ENCODE measurements at regions not wholly inside any gene's neighbourhood (a gene's known extent, or its start where the extent isn't known, plus 50 kb on each side); places are given as distances from the start of the nearest gene placed in this dataset.

DNA sequence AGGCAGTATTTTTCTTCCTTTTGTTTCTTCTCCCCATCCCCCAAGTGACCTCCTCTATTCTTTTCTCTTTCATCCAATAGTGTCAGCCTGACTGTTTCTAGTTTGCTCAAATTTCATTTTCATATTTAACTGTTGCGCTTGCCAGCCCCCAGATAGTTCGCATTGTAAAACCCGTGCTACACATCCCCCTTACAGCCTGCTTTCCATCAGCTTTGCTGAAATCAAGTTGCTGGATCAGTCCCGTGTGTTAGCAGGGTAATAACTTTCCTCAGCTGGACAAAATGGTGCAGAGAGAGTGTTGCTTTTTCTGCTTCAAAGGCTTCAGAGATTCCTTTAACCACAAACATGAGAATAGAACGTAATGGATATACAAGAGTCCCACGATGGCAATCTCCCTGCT lies 180.6 kb upstream of the NPVF start:
- Mint-ChIP-seq H3K4me3 (ENCODE audit: low read depth) (no peak overlapping the region), H3K27ac (no peak overlapping the region), H3K36me3 (ENCODE audit: insufficient read depth) (no peaks in the 10 kb centered on the region), H3K4me1 (ENCODE audit: low read depth) (peaks cover 4% of the 10 kb centered on the region), H3K9me3 (ENCODE audit: low read depth) (no peaks in the 10 kb centered on the region), H3K27me3 (no peaks in the 10 kb centered on the region)
- TF ChIP-seq CTCF (IDR thresholded peaks at IDR 0.05; ENCODE audit: unreplicated experiment), result no peak
- DNase-seq (ENCODE audit: low spot score, unreplicated experiment), result no peak

DNA sequence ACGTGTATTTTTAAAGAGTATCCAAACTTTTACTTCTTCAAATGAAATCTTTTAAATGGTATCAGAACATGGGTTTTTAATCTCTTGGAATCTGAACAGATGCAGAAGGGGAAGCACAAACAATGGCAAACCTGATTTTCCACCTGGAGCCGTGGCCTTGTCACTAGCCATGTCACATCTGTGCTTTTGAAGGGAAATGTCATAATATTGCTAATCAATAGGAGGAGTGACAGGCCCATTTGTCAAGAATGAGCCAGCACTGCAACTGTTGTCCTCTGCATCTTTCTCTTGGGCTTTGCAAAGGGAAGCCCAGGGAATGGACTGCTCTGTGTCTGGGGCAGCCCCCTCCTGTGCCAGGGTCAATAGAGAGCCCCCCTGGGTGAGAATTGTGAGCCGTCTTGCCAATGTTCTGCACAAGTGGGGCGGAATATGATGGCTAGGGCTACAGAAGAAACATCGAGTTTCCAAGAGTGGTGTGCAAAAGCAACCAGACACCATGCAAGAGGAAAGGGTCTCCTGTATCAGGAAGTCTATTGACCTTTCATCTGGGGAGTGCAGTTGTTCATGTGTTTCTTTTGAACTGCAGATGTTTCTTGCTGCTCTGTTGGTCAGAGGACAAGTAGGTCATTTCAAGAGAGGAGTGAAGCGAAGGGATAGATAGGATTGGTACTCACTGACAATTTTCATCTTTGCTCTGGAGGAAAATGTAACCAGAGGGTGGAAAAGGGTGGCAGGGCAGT lies 181.8 kb upstream of the NPVF start:
- TF ChIP-seq CTCF (IDR thresholded peaks at IDR 0.05; ENCODE audit: unreplicated experiment), result no peak
- peaks cover 4% of the 10 kb centered on the region for H3K4me1 Mint-ChIP-seq (ENCODE audit: low read depth)

GRCh38 chr7:25420771-25421170 lies 192.5 kb upstream of the NPVF start:
- H3K27ac Mint-ChIP-seq, result no peak overlapping the region
- H3K27me3 Mint-ChIP-seq, result peaks cover 7% of the 10 kb centered on the region
- no peaks in the 10 kb centered on the region for H3K4me1 Mint-ChIP-seq (ENCODE audit: low read depth)
- no peaks in the 10 kb centered on the region for H3K9me3 Mint-ChIP-seq (ENCODE audit: low read depth)
- no peak overlapping the region for H3K4me3 Mint-ChIP-seq (ENCODE audit: low read depth)
- no peaks in the 10 kb centered on the region for H3K36me3 Mint-ChIP-seq (ENCODE audit: insufficient read depth)
- TF ChIP-seq CTCF (IDR thresholded peaks at IDR 0.05; ENCODE audit: unreplicated experiment), result no peak
- no peak for DNase-seq (ENCODE audit: low spot score, unreplicated experiment)

More for the DNA sequence above, 181.8 kb upstream of the NPVF start:
- Mint-ChIP-seq H3K4me3 (ENCODE audit: low read depth) (no peak overlapping the region), H3K36me3 (ENCODE audit: insufficient read depth) (no peaks in the 10 kb centered on the region), H3K9me3 (ENCODE audit: low read depth) (no peaks in the 10 kb centered on the region), H3K27me3 (no peaks in the 10 kb centered on the region), H3K27ac (no peak overlapping the region)
- no peak for DNase-seq (ENCODE audit: low spot score, unreplicated experiment)

- TF ChIP-seq CTCF (IDR thresholded peaks at IDR 0.05; ENCODE audit: unreplicated experiment), result no peak
- no peak overlapping the region for H3K4me3 Mint-ChIP-seq (ENCODE audit: low read depth)
- H3K36me3 Mint-ChIP-seq (ENCODE audit: insufficient read depth), result no peaks in the 10 kb centered on the region
- H3K9me3 Mint-ChIP-seq (ENCODE audit: low read depth), result no peaks in the 10 kb centered on the region
- H3K27ac Mint-ChIP-seq, result no peak overlapping the region
- H3K27me3 Mint-ChIP-seq, result peaks cover 9% of the 10 kb centered on the region
- H3K4me1 Mint-ChIP-seq (ENCODE audit: low read depth), result no peaks in the 10 kb centered on the region
- DNase-seq (ENCODE audit: low spot score, unreplicated experiment), result no peak
Measured at GRCh38 chr7:25424113-25424512, 195.8 kb upstream of the NPVF start.

- Mint-ChIP-seq H3K4me1 (ENCODE audit: low read depth) (peaks cover 4% of the 10 kb centered on the region), H3K27me3 (peaks cover 6% of the 10 kb centered on the region), H3K9me3 (ENCODE audit: low read depth) (no peaks in the 10 kb centered on the region), H3K27ac (no peak overlapping the region), H3K4me3 (ENCODE audit: low read depth) (no peak overlapping the region), H3K36me3 (ENCODE audit: insufficient read depth) (no peaks in the 10 kb centered on the region)
- DNase-seq (ENCODE audit: low spot score, unreplicated experiment), result no peak
- TF ChIP-seq CTCF (IDR thresholded peaks at IDR 0.05; ENCODE audit: unreplicated experiment), result no peak
Measured at GRCh38 chr7:25424855-25425254, 196.6 kb upstream of the NPVF start.

Measured in progenitor cell of endocrine pancreas (in vitro differentiated cells).